Heart left ventricle (tissue), 13 donors: ENCODE measurements at regions not wholly inside any gene's neighbourhood (a gene's known extent, or its start where the extent isn't known, plus 50 kb on each side); places are given as distances from the start of the nearest gene placed in this dataset.

Experiments used
- CTCF ChIP-seq, 12 donors: fragments of 200-600 bp; sonication (generic) in 4 of 12; IDR thresholded peaks; one replicate each; pipeline versions ENCODE4 v1.5.0 to v1.8.0; 2018 to 2022; ENCODE audit warnings: antibody characterized with exemption in 12 of 12, mild to moderate bottlenecking in 5 of 12
- POLR2A ChIP-seq, 2 donors: fragments of 450-650 bp; IDR thresholded peaks; one replicate each; pipeline ENCODE4 v1.6.1; 2017; ENCODE audit warnings: antibody characterized with exemption in 2 of 2, mild to moderate bottlenecking in 2 of 2, moderate library complexity in 2 of 2
- donor health status: ischemic (EF 13 %, LVEDD 7.1; RV severe dilation, severe dysfunction).
- donor health status: DM: no; HTN: yes; CAD: no.
- donor health status: DM: no; HTN: no; CAD: no.
- donor health status: ischemic (EF 25% LVEDD 6.9; RV normal size, moderate dysfunction).
- donor health status: ischemic (EF 25% LVEDD 5.7; RV mildly dilated, moderate dysfunction).
- donor health status: ischemic (EF 35%, LVEDD 5.7; RV mildly dilated, moderate dysfunction).
- donor health status: nonischemic (EF 11% LVEDD 7.7; RV severe dilation, severe dysfunction).
- donor health status: DM: yes; HTN: yes; CAD: no.
- donor health status: PGD.
- donor health status: ischemic (EF 29% LVEDD 5.4; RV normal size, mild dysfunction).
- donor health status: nonischemic (EF 23%, LVEDD 6.1; RV moderate dilation, normal function).

DNA sequence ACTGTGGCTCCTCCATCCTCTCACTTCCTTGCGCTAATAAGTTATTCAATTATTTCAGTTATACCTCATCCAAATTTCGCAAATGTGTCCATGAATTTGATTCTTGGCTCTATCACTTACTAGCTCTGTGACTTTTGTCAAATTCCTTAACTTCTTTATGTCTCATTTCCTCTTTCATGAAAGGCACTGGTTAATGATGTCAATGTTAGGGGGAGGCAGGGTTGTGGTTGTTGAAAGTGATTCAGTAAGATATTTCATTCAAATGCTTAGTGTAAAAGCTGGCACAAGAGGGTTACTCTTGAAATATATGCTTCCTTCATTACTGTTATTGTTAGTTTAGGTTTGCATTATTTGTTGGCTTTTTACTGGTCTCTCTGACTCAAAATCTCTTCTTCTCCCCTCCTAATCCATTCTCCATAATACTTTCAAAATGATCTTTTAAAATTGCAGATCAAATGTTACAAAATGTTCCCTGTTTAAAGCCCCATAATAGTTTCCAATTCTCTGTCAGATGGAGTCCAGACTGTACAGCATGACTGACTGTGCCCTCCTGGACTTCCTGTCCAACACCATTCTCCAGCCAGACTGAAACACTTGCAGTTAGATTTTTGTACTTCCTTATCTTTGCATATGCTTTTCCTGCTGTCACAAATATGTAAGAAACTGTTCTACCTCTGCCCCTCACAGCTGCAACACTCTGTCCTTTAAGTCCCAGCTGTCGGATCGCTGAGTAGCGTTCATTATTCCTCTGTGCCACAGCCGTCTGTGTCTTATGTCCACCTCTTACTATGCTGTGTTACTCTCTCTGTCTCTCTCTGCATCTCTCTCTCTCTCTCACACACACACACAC, 510.6 kb upstream of the RAG2 start:
- TF ChIP-seq CTCF (IDR thresholded peaks at IDR 0.05) (no peak), POLR2A (IDR thresholded peaks at IDR 0.05) (no peak)
